H9 (cell line): ENCODE measurements at regions not wholly inside any gene's neighbourhood (a gene's known extent, or its start where the extent isn't known, plus 50 kb on each side); places are given as distances from the start of the nearest gene placed in this dataset.

Source experiments
- DNase-seq: peaks from one replicate; pipeline ENCODE4 v3.0.0-alpha.2; 2017
- H2AFZ ChIP-seq: one replicate; pipeline ENCODE4 v1.6.1; 2013; ENCODE audit warnings: mild to moderate bottlenecking, low read length, control low read depth, moderate library complexity
- H2AK5ac ChIP-seq: 2 replicates; pipeline ENCODE4 v1.6.1; 2013; ENCODE audit warnings: low read length, control low read depth, mixed read lengths; ENCODE audit not compliant: insufficient read length
- H2BK120ac ChIP-seq: one replicate; pipeline ENCODE4 v1.6.1; 2013; ENCODE audit warnings: low read depth, mild to moderate bottlenecking, low read length, control low read depth, inconsistent platforms; ENCODE audit not compliant: poor library complexity, severe bottlenecking
- H2BK12ac ChIP-seq: 2 replicates; pipeline ENCODE4 v1.6.1; 2013; ENCODE audit warnings: low read length, control low read depth, mixed read lengths, low read depth; ENCODE audit not compliant: insufficient read length
- H2BK15ac ChIP-seq: 2 replicates; pipeline ENCODE4 v1.6.1; 2013; ENCODE audit warnings: low read depth, low read length, control low read depth
- H2BK20ac ChIP-seq: one replicate; pipeline ENCODE4 v1.6.1; 2013; ENCODE audit warnings: low read depth, mild to moderate bottlenecking, low read length, control low read depth, inconsistent platforms; ENCODE audit not compliant: poor library complexity, severe bottlenecking
- H2BK5ac ChIP-seq: 2 replicates; pipeline ENCODE4 v1.6.1; 2013; ENCODE audit warnings: low read length, control low read depth, mixed read lengths; ENCODE audit not compliant: insufficient read length
- H3K14ac ChIP-seq: 2 replicates; pipeline ENCODE4 v1.6.1; 2013; ENCODE audit warnings: low read length, control low read depth; ENCODE audit not compliant: insufficient read depth
- H3K18ac ChIP-seq: 2 replicates; pipeline ENCODE4 v1.6.1; 2013; ENCODE audit warnings: low read depth, mild to moderate bottlenecking, mixed read lengths, low read length, control low read depth; ENCODE audit not compliant: insufficient read length
- H3K23ac ChIP-seq: 2 replicates; pipeline ENCODE4 v1.6.1; 2013; ENCODE audit warnings: low read length, control low read depth, mixed read lengths, low read depth; ENCODE audit not compliant: insufficient read length
- H3K23me2 ChIP-seq: 2 replicates; pipeline ENCODE4 v1.6.1; 2013; ENCODE audit warnings: low read depth, mild to moderate bottlenecking, mixed read lengths, low read length, control low read depth; ENCODE audit not compliant: insufficient read length, poor library complexity, severe bottlenecking
- H3K27ac ChIP-seq: 2 replicates; pipeline ENCODE4 v1.5.1; 2013; ENCODE audit warnings: low read length, control low read depth, mixed read lengths, low read depth; ENCODE audit not compliant: insufficient read length
- H3K27me3 ChIP-seq: 2 replicates; pipeline ENCODE4 v1.6.1; 2013; ENCODE audit warnings: low read length, control low read depth, inconsistent platforms; ENCODE audit not compliant: insufficient read depth
- H3K4ac ChIP-seq: 2 replicates; pipeline ENCODE4 v1.6.1; 2013; ENCODE audit warnings: low read depth, mild to moderate bottlenecking, control low read depth, inconsistent platforms, low read length, moderate library complexity
- H3K4me1 ChIP-seq: 2 replicates; pipeline ENCODE4 v1.6.1; 2013; ENCODE audit warnings: low read length, control low read depth, inconsistent platforms; ENCODE audit not compliant: insufficient read depth
- H3K4me2 ChIP-seq: 2 replicates; pipeline ENCODE4 v1.6.1; 2013; ENCODE audit warnings: low read length, control low read depth, mixed read lengths; ENCODE audit not compliant: insufficient read length, insufficient read depth
- H3K56ac ChIP-seq: 2 replicates; pipeline ENCODE4 v1.6.1; 2013; ENCODE audit warnings: low read depth, mild to moderate bottlenecking, mixed read lengths, low read length, control low read depth; ENCODE audit not compliant: insufficient read length
- H3K79me1 ChIP-seq: 2 replicates; pipeline ENCODE4 v1.6.1; 2013; ENCODE audit warnings: low read depth, mild to moderate bottlenecking, moderate library complexity, low read length, control low read depth, inconsistent platforms; ENCODE audit not compliant: insufficient read depth, poor library complexity, severe bottlenecking
- H3K79me2 ChIP-seq: 2 replicates; pipeline ENCODE4 v1.6.1; 2013; ENCODE audit warnings: low read length, control low read depth, inconsistent platforms; ENCODE audit not compliant: insufficient read depth
- H3K9ac ChIP-seq: 2 replicates; pipeline ENCODE4 v1.6.1; 2013; ENCODE audit warnings: low read length, control low read depth, mixed read lengths; ENCODE audit not compliant: insufficient read length; ENCODE audit errors: extremely low read depth
- H3K9me3 ChIP-seq: one replicate; pipeline ENCODE4 v1.6.1; 2013; ENCODE audit warnings: low read depth, low read length, inconsistent platforms; ENCODE audit not compliant: control insufficient read depth
- H3T11ph ChIP-seq: one replicate; pipeline ENCODE4 v1.6.1; 2013; ENCODE audit warnings: mild to moderate bottlenecking, low read length, control low read depth, inconsistent platforms
- H4K20me1 ChIP-seq: one replicate; pipeline ENCODE4 v1.6.1; 2013; ENCODE audit not compliant: control insufficient read depth, insufficient read length, insufficient read depth
- H4K5ac ChIP-seq: 2 replicates; pipeline ENCODE4 v1.6.1; 2013; ENCODE audit warnings: low read depth, mild to moderate bottlenecking, mixed read lengths, low read length, control low read depth; ENCODE audit not compliant: insufficient read length
- H4K8ac ChIP-seq: replicated peaks from 2 replicates; pipeline ENCODE4 v1.6.1; 2013; ENCODE audit warnings: low read length, control low read depth, mixed read lengths, low read depth; ENCODE audit not compliant: insufficient read length
- H4K91ac ChIP-seq: 2 replicates; pipeline ENCODE4 v1.6.1; 2013; ENCODE audit warnings: low read depth, mild to moderate bottlenecking, moderate library complexity, mixed read lengths, low read length, control low read depth; ENCODE audit not compliant: insufficient read length
- H3K27ac Mint-ChIP-seq, 3 experiments: 2 replicates in 2 of 3; 3 replicates in 1 of 3; pipeline ENCODE4 v1.8.0; 2020 to 2021; ENCODE audit warnings: mixed read lengths in 3 of 3, mild to moderate bottlenecking in 1 of 3, moderate library complexity in 1 of 3
- H3K27me3 Mint-ChIP-seq: 2 replicates; pipeline ENCODE4 v1.8.0; 2021; ENCODE audit warnings: low read depth, mild to moderate bottlenecking, moderate library complexity, mixed read lengths
- H3K36me3 Mint-ChIP-seq, 3 experiments: 2 replicates in 2 of 3; 3 replicates in 1 of 3; pipeline ENCODE4 v1.8.0; 2020 to 2021; ENCODE audit warnings: low read depth in 3 of 3, mixed read lengths in 3 of 3; ENCODE audit not compliant: insufficient read depth in 1 of 3
- H3K4me1 Mint-ChIP-seq, 2 experiments: 2 replicates each; pipeline ENCODE4 v1.8.0; 2020; ENCODE audit warnings: mixed read lengths in 2 of 2
- H3K4me3 Mint-ChIP-seq, 2 experiments: 2 replicates in 1 of 2; 3 replicates in 1 of 2; pipeline ENCODE4 v1.8.0; 2020 to 2021; ENCODE audit warnings: mild to moderate bottlenecking in 2 of 2, mixed read lengths in 2 of 2, moderate library complexity in 1 of 2
- H3K9me3 Mint-ChIP-seq, 2 experiments: 2 replicates in 1 of 2; 3 replicates in 1 of 2; pipeline ENCODE4 v1.8.0; 2020; ENCODE audit warnings: mild to moderate bottlenecking in 2 of 2, mixed read lengths in 2 of 2, moderate library complexity in 1 of 2
- CTCF ChIP-seq: fragments of 200-600 bp; sonication (generic); conservative IDR thresholded peaks from 3 replicates; pipeline ENCODE4 v1.8.0; 2021; ENCODE audit warnings: antibody characterized with exemption, mild to moderate bottlenecking
- WGBS: extraction: QIAGEN DNeasy Blood & Tissue Kit; methylation state at CpG from one replicate; pipeline ENCODE4 v1.1.7; 2013; ENCODE audit warnings: missing lambda C conversion rate, low lambda C conversion rate, mixed read lengths; ENCODE audit not compliant: insufficient read length; ENCODE audit errors: extremely low coverage; 5-methylcytosine and 5-hydroxymethylcytosine counted together

GRCh38 chr6:131357501-131357900, 215.5 kb upstream of the ARG1 start:
- Histone ChIP-seq H3K23me2 (no peaks in the 10 kb centered on the region), H2BK120ac (no peak overlapping the region), H3K79me2 (no peaks in the 10 kb centered on the region), H3K56ac (no peak overlapping the region), H4K8ac (no peak overlapping the region), H3K27ac (no peak overlapping the region), H2AFZ (peak overlapping the region; percentile 11), H3K18ac (no peak overlapping the region), H4K20me1 (no peaks in the 10 kb centered on the region), H2BK12ac (no peak overlapping the region), H3K4me2 (no peak overlapping the region), H3K9ac (no peak overlapping the region), H3K27me3 (no peaks in the 10 kb centered on the region), H2AK5ac (no peak overlapping the region), H4K5ac (no peak overlapping the region), H3K4me1 (no peaks in the 10 kb centered on the region), H3T11ph (no peak overlapping the region), H3K9me3 (no peaks in the 10 kb centered on the region), H3K79me1 (no peaks in the 10 kb centered on the region), H3K23ac (no peak overlapping the region), H3K14ac (no peak overlapping the region), H3K4ac (no peak overlapping the region), H2BK5ac (no peak overlapping the region), H2BK15ac (no peak overlapping the region), H4K91ac (no peak overlapping the region), H2BK20ac (no peak overlapping the region)
- H3K27me3 Mint-ChIP-seq, result no peaks in the 10 kb centered on the region
- peaks cover 0 to 7% of the 10 kb centered on the region in 2 experiments; a peak in 2 of 4 replicates for H3K4me1 Mint-ChIP-seq
- H3K9me3 Mint-ChIP-seq, result no peaks in the 10 kb centered on the region; a peak in 1 of 5 replicates
- no peak overlapping the region for H3K4me3 Mint-ChIP-seq
- no peak for DNase-seq
- WGBS, result no CpG with 5 or more reads among the region's 2 CpGs
- peak overlapping the region in 2 of 3 experiments; percentile 21 to 34; a peak in 2 of 7 replicates for H3K27ac Mint-ChIP-seq
- TF ChIP-seq CTCF, result no peak
- no peaks in the 10 kb centered on the region for H3K36me3 Mint-ChIP-seq
